ENCODE measurements at regions not wholly inside any gene's neighbourhood (a gene's known extent, or its start where the extent isn't known, plus 50 kb on each side); places are given as distances from the start of the nearest gene placed in this dataset.

- Histone ChIP-seq H3K4me3 (ENCODE audit: low read length) (no peak overlapping the region), H3K9me3 (ENCODE audit: control insufficient read depth, low read length) (no peaks in the 10 kb centered on the region), H3K9ac (ENCODE audit: extremely low read depth, low read length, poor library complexity, severe bottlenecking) (no peak overlapping the region), H3K27me3 (ENCODE audit: control insufficient read depth, insufficient read depth, low read length, poor library complexity, severe bottlenecking) (no peaks in the 10 kb centered on the region), H3K36me3 (ENCODE audit: control insufficient read depth, insufficient read depth, low read length) (no peaks in the 10 kb centered on the region), H3K4me1 (ENCODE audit: control insufficient read depth, insufficient read depth, low read length) (no peaks in the 10 kb centered on the region), H3K27ac (ENCODE audit: low read depth, low read length) (no peak overlapping the region)
- H3K4me1 Mint-ChIP-seq = peaks cover 4% of the 10 kb centered on the region
- DNase-seq = no peak
- no peak overlapping the region for H3K4me3 Mint-ChIP-seq
- no peaks in the 10 kb centered on the region for H3K27me3 Mint-ChIP-seq (ENCODE audit: insufficient read depth)
- H3K9me3 Mint-ChIP-seq = no peaks in the 10 kb centered on the region
- no peak overlapping the region for H3K27ac Mint-ChIP-seq
- TF ChIP-seq CTCF (conservative IDR thresholded peaks at IDR 0.05) = no peak
- H3K36me3 Mint-ChIP-seq (ENCODE audit: low read depth) = no peaks in the 10 kb centered on the region
- 90% methylated on average over 2 to 3 of the region's 3 CpGs for WGBS, 2 experiments (ENCODE audit: insufficient coverage in 1 of 2, insufficient read length in 1 of 2)
These were observed 214.3 kb downstream of the LIG4 start for GRCh38 chr13:108000998-108001397.

- Histone ChIP-seq H3K9ac (ENCODE audit: extremely low read depth, low read length, poor library complexity, severe bottlenecking) (no peak overlapping the region), H3K4me1 (ENCODE audit: control insufficient read depth, insufficient read depth, low read length) (no peaks in the 10 kb centered on the region), H3K36me3 (ENCODE audit: control insufficient read depth, insufficient read depth, low read length) (no peaks in the 10 kb centered on the region), H3K27ac (ENCODE audit: low read depth, low read length) (no peak overlapping the region), H3K9me3 (ENCODE audit: control insufficient read depth, low read length) (no peaks in the 10 kb centered on the region), H3K4me3 (ENCODE audit: low read length) (no peak overlapping the region), H3K27me3 (ENCODE audit: control insufficient read depth, insufficient read depth, low read length, poor library complexity, severe bottlenecking) (no peaks in the 10 kb centered on the region)
- 82 to 84% methylated on average over 3 of the region's 3 CpGs for WGBS, 2 experiments (ENCODE audit: insufficient coverage in 1 of 2, insufficient read length in 1 of 2)
- H3K4me3 Mint-ChIP-seq = no peak overlapping the region
- no peaks in the 10 kb centered on the region for H3K36me3 Mint-ChIP-seq (ENCODE audit: low read depth)
- H3K4me1 Mint-ChIP-seq = peaks cover 4% of the 10 kb centered on the region
- H3K27me3 Mint-ChIP-seq (ENCODE audit: insufficient read depth) = no peaks in the 10 kb centered on the region
- no peak overlapping the region for H3K27ac Mint-ChIP-seq
- no peaks in the 10 kb centered on the region for H3K9me3 Mint-ChIP-seq
- DNase-seq = no peak
- TF ChIP-seq CTCF (conservative IDR thresholded peaks at IDR 0.05) = no peak
These were observed 215.6 kb downstream of the LIG4 start for GRCh38 chr13:107999751-108000150.

- H3K27ac ChIP-seq (ENCODE audit: low read depth, low read length) = no peak overlapping the region
- Mint-ChIP-seq H3K27me3 (ENCODE audit: insufficient read depth) (no peaks in the 10 kb centered on the region), H3K4me3 (no peak overlapping the region), H3K27ac (no peak overlapping the region), H3K4me1 (peaks cover 8% of the 10 kb centered on the region), H3K36me3 (ENCODE audit: low read depth) (no peaks in the 10 kb centered on the region), H3K9me3 (peaks cover 2% of the 10 kb centered on the region)
- H3K9me3 ChIP-seq (ENCODE audit: control insufficient read depth, low read length) = no peaks in the 10 kb centered on the region
- no peak overlapping the region for H3K4me3 ChIP-seq (ENCODE audit: low read length)
- no peak overlapping the region for H3K9ac ChIP-seq (ENCODE audit: extremely low read depth, low read length, poor library complexity, severe bottlenecking)
- H3K27me3 ChIP-seq (ENCODE audit: control insufficient read depth, insufficient read depth, low read length, poor library complexity, severe bottlenecking) = no peaks in the 10 kb centered on the region
- H3K4me1 ChIP-seq (ENCODE audit: control insufficient read depth, insufficient read depth, low read length) = peaks cover 3% of the 10 kb centered on the region
- no peaks in the 10 kb centered on the region for H3K36me3 ChIP-seq (ENCODE audit: control insufficient read depth, insufficient read depth, low read length)
- no peak for DNase-seq
- peak; percentile 16 for TF ChIP-seq CTCF (conservative IDR thresholded peaks at IDR 0.05)
These were observed 221.2 kb downstream of the LIG4 start for GRCh38 chr13:107994137-107994536.
